Right lobe of liver (tissue), 4 donors: ENCODE measurements at regions not wholly inside any gene's neighbourhood (a gene's known extent, or its start where the extent isn't known, plus 50 kb on each side); places are given as distances from the start of the nearest gene placed in this dataset.

Source experiments
- CTCF ChIP-seq, 4 donors: fragments of 200-600 bp in 3 of 4; fragments of 450-650 bp in 1 of 4; IDR thresholded peaks; one replicate each; pipeline versions ENCODE4 v1.5.1 to v1.8.0; 2016 to 2022; ENCODE audit warnings: antibody characterized with exemption in 4 of 4, mild to moderate bottlenecking in 2 of 4
- POLR2A ChIP-seq: fragments of 450-650 bp; IDR thresholded peaks from one replicate; pipeline ENCODE4 v1.6.1; 2017; ENCODE audit warnings: antibody characterized with exemption, mild to moderate bottlenecking
- donor health status: DM: no; HTN: no; CAD: no.
- donor health status: DM: no; HTN: no; CAD: no.
- donor health status: DM: no; HTN: yes; CAD: no.

GRCh38 chr20:7493311-7493710 lies 446.9 kb downstream of the HAO1 start:
- no peak for TF ChIP-seq CTCF (IDR thresholded peaks at IDR 0.05)
- TF ChIP-seq POLR2A: no peak
